Lower leg skin (tissue), 4 donors: ENCODE measurements at regions not wholly inside any gene's neighbourhood (a gene's known extent, or its start where the extent isn't known, plus 50 kb on each side); places are given as distances from the start of the nearest gene placed in this dataset.

ENCODE experiments used
- DNase-seq, 2 donors: peaks; one replicate each; pipeline ENCODE4 v3.0.0-alpha.2; 2019; ENCODE audit warnings: low spot score in 2 of 2
- H3K4me3 ChIP-seq: fragments of 200-600 bp; sonication (generic); 2 replicates; pipeline ENCODE4 v1.5.1; 2017; ENCODE audit warnings: mild to moderate bottlenecking, low read depth; ENCODE audit not compliant: poor library complexity, severe bottlenecking
- CTCF ChIP-seq, 3 donors: fragments of 450-650 bp; IDR thresholded peaks; one replicate each; pipeline ENCODE4 v1.5.1; 2016; ENCODE audit warnings: antibody characterized with exemption in 3 of 3, mild to moderate bottlenecking in 3 of 3, moderate library complexity in 2 of 3
- POLR2A ChIP-seq, 2 donors: fragments of 450-650 bp; IDR thresholded peaks; one replicate each; pipeline ENCODE4 v1.6.1; 2016 to 2017; ENCODE audit warnings: antibody characterized with exemption in 2 of 2, mild to moderate bottlenecking in 1 of 2, moderate library complexity in 1 of 2
- WGBS, 2 donors: methylation state at CpG; one replicate each; pipeline ENCODE4 v1.1.5; 2018; 5-methylcytosine and 5-hydroxymethylcytosine counted together
- intact Hi-C: fragments of 100-400 bp; cut with DNase I; formaldehyde crosslinking; loops from one replicate; pipeline ENCODE4 v1.15.0; 2023; ENCODE audit warnings: low total_unique reads

DNA sequence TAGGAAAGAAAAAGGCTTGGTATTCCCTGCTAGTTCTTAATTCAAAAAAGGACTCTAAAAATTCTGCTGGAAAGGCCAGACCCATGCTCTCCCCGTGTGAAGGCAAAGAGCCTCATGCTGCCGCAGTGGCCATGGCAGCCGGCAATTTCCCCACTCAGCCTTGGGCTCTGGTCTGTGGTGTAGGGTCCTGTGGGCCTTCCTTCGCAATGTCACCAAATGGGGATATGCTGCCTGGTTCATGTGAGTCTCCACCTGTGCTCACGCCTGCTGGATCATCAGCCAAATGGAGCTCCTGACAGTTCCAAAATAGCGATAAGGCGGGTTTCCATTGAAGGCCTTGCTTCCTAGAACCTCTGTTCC, 282.8 kb upstream of the ATP5MC3 start:
- 94 to 95% methylated on average over 7 of the region's 7 CpGs for WGBS, 2 donors
- TF ChIP-seq CTCF (IDR thresholded peaks at IDR 0.05) (no peak), POLR2A (IDR thresholded peaks at IDR 0.05) (no peak)
- intact Hi-C loops: no loop called here
- H3K4me3 ChIP-seq: no peak overlapping the region
- DNase-seq: no peak

DNA sequence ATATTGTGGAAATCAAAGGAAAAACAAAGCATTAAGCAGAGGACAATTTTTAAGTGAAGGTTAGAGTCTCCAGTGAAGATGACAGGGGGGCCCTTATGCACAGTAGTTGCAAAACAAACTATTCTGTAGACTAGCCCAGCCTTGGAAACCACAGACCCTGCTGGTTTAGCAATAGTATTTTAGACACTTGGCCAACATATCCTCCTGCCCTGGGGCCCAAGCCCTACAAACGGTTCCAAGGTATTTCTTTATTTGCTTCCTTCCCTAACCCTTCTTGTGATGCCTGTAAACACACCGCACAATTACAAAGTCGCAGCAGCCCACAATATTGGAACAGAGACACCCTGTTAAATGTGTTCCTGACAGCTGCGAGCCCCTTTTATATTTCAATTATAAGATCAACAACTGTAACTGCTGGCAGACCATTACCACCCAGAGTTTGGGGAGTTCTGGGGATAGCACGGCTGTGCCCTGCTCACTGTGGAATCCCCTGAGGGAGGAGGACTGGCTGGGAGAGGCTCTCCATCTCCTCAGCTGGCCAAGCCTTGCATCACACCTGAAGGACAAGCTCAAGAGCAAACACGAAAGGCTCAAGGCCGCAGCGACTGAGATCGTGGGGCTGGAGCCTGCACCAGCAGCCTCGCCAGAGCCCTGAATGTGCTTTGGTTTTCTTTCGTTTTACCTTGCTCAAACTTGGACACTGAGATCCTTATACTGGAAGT, 282.2 kb upstream of the ATP5MC3 start:
- no peak for DNase-seq
- TF ChIP-seq POLR2A (IDR thresholded peaks at IDR 0.05): no peak
- TF ChIP-seq CTCF (IDR thresholded peaks at IDR 0.05): no peak
- intact Hi-C loops: no loop called here
- 66 to 74% methylated on average over 11 of the region's 11 CpGs for whole genome bisulfite sequencing, 2 donors
- no peak overlapping the region for H3K4me3 ChIP-seq

DNA sequence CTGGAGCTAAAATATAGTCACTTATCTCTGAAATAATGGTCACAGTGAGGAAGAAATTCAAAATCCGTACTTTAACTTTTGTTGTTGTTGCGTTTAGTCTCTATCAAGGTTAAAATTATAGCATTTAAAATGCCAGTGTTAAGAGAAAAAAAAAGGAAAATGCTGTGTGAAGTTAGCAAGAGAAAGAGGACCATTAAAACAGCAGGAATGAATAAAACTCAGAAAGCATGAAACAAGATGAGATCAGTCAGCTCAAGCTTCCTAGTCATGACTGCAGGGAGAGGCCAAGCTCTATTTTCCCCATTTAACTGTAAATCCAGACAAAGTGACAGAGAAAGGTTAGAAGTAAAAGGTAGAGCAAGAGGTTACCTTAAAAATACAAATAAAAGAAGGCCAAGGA, 281.7 kb upstream of the ATP5MC3 start:
- no peak for TF ChIP-seq CTCF (IDR thresholded peaks at IDR 0.05)
- no peak for DNase-seq
- H3K4me3 ChIP-seq: no peak overlapping the region
- intact Hi-C loops: no loop called here
- WGBS, 2 donors: 89 to 95% methylated on average over 2 of the region's 2 CpGs

DNA sequence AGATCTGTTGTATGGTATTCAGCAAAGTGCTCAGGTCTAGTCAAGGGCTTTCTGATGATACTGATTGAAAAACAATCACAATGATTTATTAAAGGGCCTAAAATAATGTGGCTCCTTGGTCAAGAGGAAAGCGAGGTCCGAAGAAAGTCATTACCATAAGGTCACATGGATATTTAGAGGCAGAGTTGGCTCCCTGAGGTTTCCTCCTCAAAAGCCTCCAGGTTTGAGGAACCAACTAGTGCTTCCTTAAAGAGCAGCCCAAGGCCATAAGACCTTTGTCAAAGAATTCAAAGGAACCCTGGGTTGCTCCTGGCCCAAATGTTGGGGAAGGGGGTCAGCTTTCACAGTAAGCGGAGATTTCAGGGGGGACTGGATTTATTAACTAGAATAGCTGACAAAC, 280.7 kb upstream of the ATP5MC3 start:
- DNase-seq: no peak
- intact Hi-C loops: no loop called here
- WGBS, 2 donors: 92 to 96% methylated on average over 3 of the region's 3 CpGs
- TF ChIP-seq CTCF (IDR thresholded peaks at IDR 0.05) (no peak), POLR2A (IDR thresholded peaks at IDR 0.05) (no peak)
- H3K4me3 ChIP-seq: no peak overlapping the region

- no peak for DNase-seq
- WGBS, 2 donors: 74 to 76% methylated on average over 5 of the region's 5 CpGs
- no peak for TF ChIP-seq POLR2A (IDR thresholded peaks at IDR 0.05)
- TF ChIP-seq CTCF (IDR thresholded peaks at IDR 0.05): no peak
- intact Hi-C loops: no loop called here
- H3K4me3 ChIP-seq: no peak overlapping the region
Observed at GRCh38 chr2:175461839-175462238, 280.3 kb upstream of the ATP5MC3 start.

DNA sequence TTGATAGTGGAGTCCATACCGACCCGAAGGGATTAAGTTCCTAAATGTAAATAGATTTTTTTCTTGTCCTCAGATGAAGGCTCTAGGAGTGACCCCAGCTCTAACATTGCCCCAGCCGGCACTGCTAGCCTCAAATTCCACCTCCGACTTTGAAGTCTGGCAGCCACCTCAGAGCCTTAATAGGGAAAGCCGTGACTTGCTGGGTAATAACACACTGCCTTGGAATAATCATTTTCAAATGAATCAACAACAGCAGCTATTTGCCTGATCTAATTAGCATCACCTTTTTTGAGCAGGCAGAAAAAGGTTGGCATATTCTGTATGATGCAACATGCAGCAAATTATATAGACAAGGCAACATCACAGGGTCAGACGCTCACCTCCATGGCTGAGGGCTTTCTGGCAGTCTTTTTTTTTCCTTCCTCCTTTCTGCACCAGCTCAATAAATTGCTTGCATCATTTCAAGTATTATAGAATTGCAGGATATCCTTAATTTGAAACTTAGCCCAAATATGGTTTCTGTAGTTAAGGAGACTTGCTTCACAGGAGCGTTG, 276.5 kb upstream of the ATP5MC3 start:
- no peak for DNase-seq
- intact Hi-C loops: no loop called here
- no peak overlapping the region for H3K4me3 ChIP-seq
- 47 to 54% methylated on average over 7 of the region's 7 CpGs for WGBS, 2 donors
- TF ChIP-seq POLR2A (IDR thresholded peaks at IDR 0.05) (no peak), CTCF (IDR thresholded peaks at IDR 0.05) (no peak)
